Heart left ventricle (tissue), 16 donors: ENCODE measurements at regions not wholly inside any gene's neighbourhood (a gene's known extent, or its start where the extent isn't known, plus 50 kb on each side); places are given as distances from the start of the nearest gene placed in this dataset.

Source experiments
- ATAC-seq, 4 donors: fragments of 200-7000 bp; cut with Tn5 transposase; one replicate each; pipeline ENCODE4 v1.9.1; 2020 to 2022; ENCODE audit warnings: moderate library complexity in 4 of 4, mild to moderate bottlenecking in 3 of 4, moderate number of reproducible peaks in 1 of 4
- DNase-seq, 5 donors: peaks; one replicate each; pipeline ENCODE4 v3.0.0-alpha.2; 2020
- H3K27ac ChIP-seq, 12 donors: fragments of 200-600 bp; sonication (generic) in 4 of 12; one replicate each; pipeline versions ENCODE4 v1.5.0 to v1.8.0; 2016 to 2022; ENCODE audit warnings: mild to moderate bottlenecking in 2 of 12
- H3K27me3 ChIP-seq, 9 donors: fragments of 200-600 bp; sonication (generic) in 2 of 9; one replicate each; pipeline versions ENCODE4 v1.5.1 to v1.8.0; 2016 to 2022; ENCODE audit warnings: mild to moderate bottlenecking in 3 of 9
- H3K36me3 ChIP-seq, 9 donors: fragments of 200-600 bp; sonication (generic) in 2 of 9; one replicate each; pipeline versions ENCODE4 v1.5.0 to v1.8.0; 2018 to 2022; ENCODE audit warnings: mild to moderate bottlenecking in 2 of 9
- H3K4me1 ChIP-seq, 12 donors: fragments of 200-600 bp; sonication (generic) in 4 of 12; one replicate each; pipeline versions ENCODE4 v1.5.0 to v1.8.0; 2016 to 2022; ENCODE audit warnings: mild to moderate bottlenecking in 3 of 12
- H3K4me3 ChIP-seq, 12 donors: fragments of 200-600 bp; sonication (generic) in 4 of 12; one replicate each; pipeline versions ENCODE4 v1.5.0 to v1.8.0; 2017 to 2022; ENCODE audit warnings: mild to moderate bottlenecking in 9 of 12, moderate library complexity in 4 of 12
- H3K9me3 ChIP-seq, 12 donors: fragments of 200-600 bp; sonication (generic) in 4 of 12; one replicate each; pipeline versions ENCODE4 v1.5.0 to v1.8.0; 2016 to 2022; ENCODE audit warnings: mild to moderate bottlenecking in 1 of 12
- CTCF ChIP-seq, 12 donors: fragments of 200-600 bp; sonication (generic) in 4 of 12; IDR thresholded peaks; one replicate each; pipeline versions ENCODE4 v1.5.0 to v1.8.0; 2018 to 2022; ENCODE audit warnings: antibody characterized with exemption in 12 of 12, mild to moderate bottlenecking in 5 of 12
- POLR2A ChIP-seq, 2 donors: fragments of 450-650 bp; IDR thresholded peaks; one replicate each; pipeline ENCODE4 v1.6.1; 2017; ENCODE audit warnings: antibody characterized with exemption in 2 of 2, mild to moderate bottlenecking in 2 of 2, moderate library complexity in 2 of 2
- WGBS, 4 donors: extraction: QIAGEN DNeasy Blood & Tissue Kit in 2 of 4; methylation state at CpG; one replicate each; pipeline versions ENCODE4 v1.1.5 to v1.1.7; 2013 to 2018; 5-methylcytosine and 5-hydroxymethylcytosine counted together
- intact Hi-C, 10 donors: fragments of 100-400 bp; cut with DNase I; formaldehyde crosslinking; loops; one replicate each; pipeline versions ENCODE4 v1.11.1 to v1.14.2; 2022
- donor health status: ischemic (EF 13 %, LVEDD 7.1; RV severe dilation, severe dysfunction).
- donor health status: healthy with polysubstance abuse.
- donor health status: DM: no; HTN: yes; CAD: no.
- donor health status: DM: no; HTN: no; CAD: no.
- donor health status: ischemic (EF 25% LVEDD 6.9; RV normal size, moderate dysfunction).
- donor health status: ischemic (EF 25% LVEDD 5.7; RV mildly dilated, moderate dysfunction).
- donor health status: healthy.
- donor health status: DM: yes; HTN: yes; CAD: no.
- donor health status: ischemic (EF 35%, LVEDD 5.7; RV mildly dilated, moderate dysfunction).
- donor health status: nonischemic (EF 11% LVEDD 7.7; RV severe dilation, severe dysfunction).
- donor health status: DM: yes; HTN: yes; CAD: no.
- donor health status: PGD.
- donor health status: ischemic (EF 29% LVEDD 5.4; RV normal size, mild dysfunction).
- donor health status: nonischemic (EF 23%, LVEDD 6.1; RV moderate dilation, normal function).

- Histone ChIP-seq H3K36me3 (no peaks in the 10 kb centered on the region), H3K27ac (no peak overlapping the region), H3K4me3 (no peak overlapping the region), H3K9me3 (peaks cover 0 to 21% (median 5%) of the 10 kb centered on the region in 12 donors), H3K27me3 (peaks cover 0 to 27% (median 0%) of the 10 kb centered on the region in 9 donors), H3K4me1 (no peaks in the 10 kb centered on the region)
- ATAC-seq (no peak), DNase-seq (no peak)
- intact Hi-C loops: no loop called here
- TF ChIP-seq CTCF (IDR thresholded peaks at IDR 0.05): no peak
- TF ChIP-seq POLR2A (IDR thresholded peaks at IDR 0.05): no peak
- 84 to 88% (median 86%) methylated on average over 5 of the region's 5 CpGs for WGBS, 4 donors
Measured at GRCh38 chr5:135163391-135163790, 129.4 kb upstream of the PITX1 start.

GRCh38 chr5:135162661-135163265 is 128.7 kb upstream of the PITX1 start:
- WGBS, 4 donors: 67 to 70% (median 68%) methylated on average over 8 to 9 of the region's 9 CpGs
- ATAC-seq: no peak

GRCh38 chr5:135161221-135161620 is 127.2 kb upstream of the PITX1 start:
- DNase-seq: no peak
- intact Hi-C loops: no loop called here
- Histone ChIP-seq H3K36me3 (no peaks in the 10 kb centered on the region), H3K4me1 (no peaks in the 10 kb centered on the region), H3K27ac (no peak overlapping the region), H3K27me3 (peaks cover 0 to 18% (median 0%) of the 10 kb centered on the region in 9 donors), H3K9me3 (peaks cover 0 to 34% (median 10%) of the 10 kb centered on the region in 12 donors), H3K4me3 (no peak overlapping the region)
- 81 to 90% (median 86%) methylated on average over 1 of the region's 1 CpG for WGBS, 4 donors
- ATAC-seq: no peak
- no peak for TF ChIP-seq CTCF (IDR thresholded peaks at IDR 0.05)
- TF ChIP-seq POLR2A (IDR thresholded peaks at IDR 0.05): no peak

More at GRCh38 chr5:135162661-135163265, 128.7 kb upstream of the PITX1 start:
- Histone ChIP-seq H3K9me3 (peaks cover 0 to 28% (median 10%) of the 10 kb centered on the region in 12 donors), H3K4me1 (no peaks in the 10 kb centered on the region), H3K4me3 (no peak overlapping the region), H3K27me3 (peaks cover 0 to 21% (median 0%) of the 10 kb centered on the region in 9 donors), H3K27ac (no peak overlapping the region), H3K36me3 (no peaks in the 10 kb centered on the region)
- TF ChIP-seq POLR2A (IDR thresholded peaks at IDR 0.05): no peak
- no peak for TF ChIP-seq CTCF (IDR thresholded peaks at IDR 0.05)
- DNase-seq: no peak
- intact Hi-C loops: no loop called here

- H3K9me3 ChIP-seq: peaks cover 0 to 34% (median 10%) of the 10 kb centered on the region in 12 donors
- peaks cover 0 to 18% (median 0%) of the 10 kb centered on the region in 9 donors for H3K27me3 ChIP-seq
- DNase-seq: no peak
- no peaks in the 10 kb centered on the region for H3K4me1 ChIP-seq
- ATAC-seq: no peak
- no peak overlapping the region for H3K27ac ChIP-seq
- intact Hi-C loops: no loop called here
- H3K4me3 ChIP-seq: no peak overlapping the region
- whole genome bisulfite sequencing, 4 donors: 70 to 86% (median 81%) methylated on average over 1 of the region's 1 CpG
- H3K36me3 ChIP-seq: no peaks in the 10 kb centered on the region
- TF ChIP-seq CTCF (IDR thresholded peaks at IDR 0.05) (no peak), POLR2A (IDR thresholded peaks at IDR 0.05) (no peak)
Measured at GRCh38 chr5:135160036-135160675, 126.1 kb upstream of the PITX1 start.
